GM23248 (cell line): ENCODE measurements at regions not wholly inside any gene's neighbourhood (a gene's known extent, or its start where the extent isn't known, plus 50 kb on each side); places are given as distances from the start of the nearest gene placed in this dataset.

ENCODE experiments used
- DNase-seq: peaks from one replicate; pipeline ENCODE4 v3.0.0-alpha.2; 2015
- H2AFZ ChIP-seq: fragments of 200-600 bp; sonication (generic); 2 replicates; pipeline ENCODE4 v1.6.1; 2016; ENCODE audit warnings: antibody characterized with exemption
- H3F3A ChIP-seq: fragments of 200-600 bp; sonication (generic); 2 replicates; pipeline ENCODE4 v1.6.1; 2016; ENCODE audit warnings: mild to moderate bottlenecking, antibody characterized with exemption, mixed run types; ENCODE audit not compliant: insufficient read depth
- H3K27ac ChIP-seq: fragments of 200-600 bp; sonication (generic); 2 replicates; pipeline ENCODE4 v1.5.1; 2016; ENCODE audit warnings: mild to moderate bottlenecking
- H3K27me3 ChIP-seq: fragments of 200-600 bp; sonication (generic); replicated peaks from 2 replicates; pipeline ENCODE4 v1.6.1; 2016; ENCODE audit warnings: mild to moderate bottlenecking; ENCODE audit not compliant: insufficient read depth
- H3K36me3 ChIP-seq: fragments of 200-600 bp; sonication (generic); 2 replicates; pipeline ENCODE4 v1.6.1; 2016; ENCODE audit warnings: low read depth, mild to moderate bottlenecking
- H3K4me1 ChIP-seq: fragments of 200-600 bp; sonication (generic); 2 replicates; pipeline ENCODE4 v1.6.1; 2016; ENCODE audit warnings: mild to moderate bottlenecking; ENCODE audit not compliant: insufficient read depth
- H3K4me2 ChIP-seq: fragments of 200-600 bp; sonication (generic); one replicate; pipeline ENCODE4 v1.6.1; 2016; ENCODE audit warnings: mild to moderate bottlenecking; ENCODE audit not compliant: unreplicated experiment
- H3K4me3 ChIP-seq: fragments of 200-600 bp; sonication (generic); 2 replicates; pipeline ENCODE4 v1.5.1; 2016; ENCODE audit warnings: mild to moderate bottlenecking
- H3K79me2 ChIP-seq: fragments of 200-600 bp; sonication (generic); 2 replicates; pipeline ENCODE4 v1.6.1; 2016; ENCODE audit warnings: mild to moderate bottlenecking; ENCODE audit not compliant: insufficient read depth
- H3K9ac ChIP-seq: fragments of 200-600 bp; sonication (generic); 2 replicates; pipeline ENCODE4 v1.6.1; 2016; ENCODE audit warnings: mild to moderate bottlenecking
- H3K9me2 ChIP-seq: fragments of 200-600 bp; sonication (generic); 2 replicates; pipeline ENCODE4 v1.6.1; 2016; ENCODE audit warnings: mixed run types, mild to moderate bottlenecking, moderate library complexity; ENCODE audit not compliant: insufficient read depth
- H3K9me3 ChIP-seq: fragments of 200-600 bp; sonication (generic); one replicate; pipeline ENCODE4 v1.6.1; 2017; ENCODE audit warnings: low read depth
- H4K20me1 ChIP-seq: fragments of 200-600 bp; sonication (generic); 2 replicates; pipeline ENCODE4 v1.6.0; 2016; ENCODE audit not compliant: insufficient read depth
- EZH2 ChIP-seq: fragments of 200-600 bp; sonication (generic); IDR thresholded peaks from 2 replicates; pipeline ENCODE4 v1.6.1; 2018; ENCODE audit warnings: antibody characterized with exemption, mild to moderate bottlenecking; ENCODE audit not compliant: insufficient read depth, poor library complexity, severe bottlenecking
- EZH2phosphoT487 ChIP-seq: fragments of 200-600 bp; sonication (generic); IDR thresholded peaks from 2 replicates; pipeline ENCODE4 v1.6.1; 2018; ENCODE audit warnings: antibody characterized with exemption, moderate library complexity, mild to moderate bottlenecking, low read depth; ENCODE audit not compliant: insufficient read depth
- WGBS, 2 experiments: methylation state at CpG; one replicate each; pipeline ENCODE4 v1.1.6; 2015 to 2017; ENCODE audit warnings: low lambda C conversion rate in 2 of 2, low coverage in 1 of 2; ENCODE audit errors: missing lambda C conversion rate in 2 of 2; 5-methylcytosine and 5-hydroxymethylcytosine counted together
- in situ Hi-C: fragments of 300-500 bp; cut with MboI; formaldehyde crosslinking; loops from 2 replicates; pipeline ENCODE4 v1.15.0; 2020

- H3K4me2 ChIP-seq: no peak overlapping the region
- peak; percentile 34 for DNase-seq
- H3K4me3 ChIP-seq: no peak overlapping the region
- no peak overlapping the region for H3K9ac ChIP-seq
- in situ Hi-C loops: no loop called here
- no peaks in the 10 kb centered on the region for H3K9me2 ChIP-seq
- no peaks in the 10 kb centered on the region for H3K9me3 ChIP-seq
- TF ChIP-seq EZH2phosphoT487: no peak
- no peak for TF ChIP-seq EZH2
- H3K27me3 ChIP-seq: no peaks in the 10 kb centered on the region
- no peaks in the 10 kb centered on the region for H3K4me1 ChIP-seq
- 50 to 55% methylated on average over 2 of the region's 2 CpGs for WGBS, 2 experiments
- H4K20me1 ChIP-seq: no peaks in the 10 kb centered on the region
- no peaks in the 10 kb centered on the region for H3K79me2 ChIP-seq
- H3K27ac ChIP-seq: no peak overlapping the region
- H2AFZ ChIP-seq: no peak overlapping the region
- H3K36me3 ChIP-seq: no peaks in the 10 kb centered on the region
- H3F3A ChIP-seq: no peaks in the 10 kb centered on the region
Measured at GRCh38 chr3:73270839-73271483, 209.5 kb downstream of the EBLN2 start.

GRCh38 chr3:73273341-73273740, 211.9 kb downstream of the EBLN2 start:
- 66 to 69% methylated on average over 4 of the region's 4 CpGs for WGBS, 2 experiments
- in situ Hi-C loops: no loop called here
- Histone ChIP-seq H3K27me3 (no peaks in the 10 kb centered on the region; the same call in 1 of the 2 replicates), H2AFZ (no peak overlapping the region), H3K9me2 (no peaks in the 10 kb centered on the region), H4K20me1 (no peaks in the 10 kb centered on the region), H3K4me3 (no peak overlapping the region), H3K27ac (no peak overlapping the region), H3K9me3 (no peaks in the 10 kb centered on the region), H3F3A (no peaks in the 10 kb centered on the region), H3K36me3 (no peaks in the 10 kb centered on the region), H3K4me2 (no peak overlapping the region), H3K9ac (no peak overlapping the region), H3K79me2 (no peaks in the 10 kb centered on the region), H3K4me1 (no peaks in the 10 kb centered on the region)
- TF ChIP-seq EZH2phosphoT487 (no peak), EZH2 (no peak)
- no peak for DNase-seq

- no peak overlapping the region for H3K9ac ChIP-seq
- no peaks in the 10 kb centered on the region for H3K4me1 ChIP-seq
- H3K9me3 ChIP-seq: no peaks in the 10 kb centered on the region
- H2AFZ ChIP-seq: no peak overlapping the region
- no peaks in the 10 kb centered on the region for H3K79me2 ChIP-seq
- no peak overlapping the region for H3K4me3 ChIP-seq
- H3F3A ChIP-seq: no peaks in the 10 kb centered on the region
- no peaks in the 10 kb centered on the region for H3K36me3 ChIP-seq
- no peak overlapping the region for H3K4me2 ChIP-seq
- H3K27me3 ChIP-seq: peaks cover 12% of the 10 kb centered on the region; the same call in 1 of the 2 replicates
- TF ChIP-seq EZH2: no peak
- TF ChIP-seq EZH2phosphoT487: no peak
- WGBS, 2 experiments: 60 to 67% methylated on average over 6 of the region's 6 CpGs
- H4K20me1 ChIP-seq: no peaks in the 10 kb centered on the region
- DNase-seq: no peak
- no peaks in the 10 kb centered on the region for H3K9me2 ChIP-seq
- no peak overlapping the region for H3K27ac ChIP-seq
- in situ Hi-C loops: no loop called here
Measured at GRCh38 chr3:73280746-73281145, 219.3 kb downstream of the EBLN2 start.

GRCh38 chr3:73284472-73284871, 223.0 kb downstream of the EBLN2 start:
- Histone ChIP-seq H3K27me3 (peaks cover 32% of the 10 kb centered on the region), H4K20me1 (no peaks in the 10 kb centered on the region), H3K4me1 (no peaks in the 10 kb centered on the region), H3F3A (no peaks in the 10 kb centered on the region), H3K4me3 (no peak overlapping the region), H3K79me2 (no peaks in the 10 kb centered on the region), H2AFZ (no peak overlapping the region), H3K9ac (no peak overlapping the region), H3K9me2 (no peaks in the 10 kb centered on the region), H3K36me3 (no peaks in the 10 kb centered on the region), H3K4me2 (no peak overlapping the region), H3K27ac (no peak overlapping the region), H3K9me3 (no peaks in the 10 kb centered on the region)
- in situ Hi-C loops: no loop called here
- no peak for DNase-seq
- TF ChIP-seq EZH2: no peak
- WGBS, 2 experiments: 69 to 70% methylated on average over 9 of the region's 9 CpGs

GRCh38 chr3:73291541-73291940, 230.1 kb downstream of the EBLN2 start:
- no peaks in the 10 kb centered on the region for H3K4me1 ChIP-seq
- no peaks in the 10 kb centered on the region for H3K79me2 ChIP-seq
- no peak for DNase-seq
- no peaks in the 10 kb centered on the region for H4K20me1 ChIP-seq
- no peaks in the 10 kb centered on the region for H3K9me3 ChIP-seq
- in situ Hi-C loops: no loop called here
- no peak for TF ChIP-seq EZH2phosphoT487
- TF ChIP-seq EZH2: no peak
- H3K27me3 ChIP-seq: peaks cover 50% of the 10 kb centered on the region
- no peak overlapping the region for H2AFZ ChIP-seq
- no peak overlapping the region for H3K4me3 ChIP-seq
- H3K27ac ChIP-seq: no peak overlapping the region
- WGBS, 2 experiments: 51 to 66% methylated on average over 7 of the region's 7 CpGs
- no peak overlapping the region for H3K4me2 ChIP-seq
- no peaks in the 10 kb centered on the region for H3K9me2 ChIP-seq
- no peaks in the 10 kb centered on the region for H3K36me3 ChIP-seq
- H3K9ac ChIP-seq: no peak overlapping the region
- no peaks in the 10 kb centered on the region for H3F3A ChIP-seq
